T-helper 2 cell (primary cell): ENCODE measurements at regions not wholly inside any gene's neighbourhood (a gene's known extent, or its start where the extent isn't known, plus 50 kb on each side); places are given as distances from the start of the nearest gene placed in this dataset.

Experiments used
- DNase-seq, 5 experiments: peaks; one replicate each; pipeline versions ENCODE4 v3.0.0 to v3.0.0-alpha.2; 2012 to 2022

GRCh38 chr3:167958141-167958540 is 137.6 kb downstream of the GOLIM4 start:
- DNase-seq: no peak

- no peak for DNase-seq
Measured at GRCh38 chr3:167952969-167953368, 142.8 kb downstream of the GOLIM4 start.

GRCh38 chr3:167950212-167950611 is 145.5 kb downstream of the GOLIM4 start:
- DNase-seq: no peak

- DNase-seq: peak in 1 of 5 experiments; percentile 3
Measured at GRCh38 chr3:167941234-167941995, 154.3 kb downstream of the GOLIM4 start.

- peak in 1 of 5 experiments; percentile 1 for DNase-seq
Measured at GRCh38 chr3:167940241-167940640, 155.5 kb downstream of the GOLIM4 start.

GRCh38 chr3:167938516-167938915 is 157.2 kb downstream of the GOLIM4 start:
- DNase-seq: no peak

GRCh38 chr3:167936019-167936418 is 159.7 kb downstream of the GOLIM4 start:
- no peak for DNase-seq

- DNase-seq: peak in 1 of 5 experiments; percentile 6
Measured at GRCh38 chr3:167930453-167930852, 165.3 kb downstream of the GOLIM4 start.

- no peak for DNase-seq
Measured at GRCh38 chr3:167929968-167930367, 165.8 kb downstream of the GOLIM4 start.

- no peak for DNase-seq
Measured at GRCh38 chr3:167928381-167928780, 167.3 kb downstream of the GOLIM4 start.

- DNase-seq: no peak
Measured at GRCh38 chr3:167920747-167921146, 175.0 kb downstream of the GOLIM4 start.

- DNase-seq: no peak
Measured at GRCh38 chr3:167919590-167919989, 176.1 kb downstream of the GOLIM4 start.

GRCh38 chr3:167918686-167919085 is 177.0 kb downstream of the GOLIM4 start:
- no peak for DNase-seq

GRCh38 chr3:167918008-167918596 is 177.6 kb downstream of the GOLIM4 start:
- no peak for DNase-seq

GRCh38 chr3:167913219-167913835 is 177.8 kb downstream of the SERPINI1 start:
- DNase-seq: no peak

- no peak for DNase-seq
Measured at GRCh38 chr3:167909952-167910351, 174.4 kb downstream of the SERPINI1 start.

- DNase-seq: no peak
Measured at GRCh38 chr3:167909504-167909896, 174.0 kb downstream of the SERPINI1 start.

GRCh38 chr3:167908746-167909503 is 173.4 kb downstream of the SERPINI1 start:
- no peak for DNase-seq

- no peak for DNase-seq
Measured at GRCh38 chr3:167908221-167908620, 172.7 kb downstream of the SERPINI1 start.

- no peak for DNase-seq
Measured at GRCh38 chr3:167901138-167901537, 165.6 kb downstream of the SERPINI1 start.

GRCh38 chr3:167899093-167899492 is 163.6 kb downstream of the SERPINI1 start:
- no peak for DNase-seq

GRCh38 chr3:167898091-167898490 is 162.6 kb downstream of the SERPINI1 start:
- DNase-seq: no peak

- no peak for DNase-seq
Measured at GRCh38 chr3:167895684-167896083, 160.2 kb downstream of the SERPINI1 start.
